NB4 (cell line): ENCODE measurements at regions not wholly inside any gene's neighbourhood (a gene's known extent, or its start where the extent isn't known, plus 50 kb on each side); places are given as distances from the start of the nearest gene placed in this dataset.

Experiments
- CTCF ChIP-seq: IDR thresholded peaks from one replicate; pipeline ENCODE4 v1.5.1; 2012; ENCODE audit warnings: low read depth, low read length
- MAX ChIP-seq: IDR thresholded peaks from 2 replicates; pipeline ENCODE4 v1.6.1; 2011; ENCODE audit warnings: low read depth, low read length
- MYC ChIP-seq: IDR thresholded peaks from 2 replicates; pipeline ENCODE4 v1.6.1; 2011; ENCODE audit warnings: low read depth, low read length
- POLR2A ChIP-seq: IDR thresholded peaks from 2 replicates; pipeline ENCODE4 v1.6.1; 2011; ENCODE audit warnings: mild to moderate bottlenecking; ENCODE audit not compliant: insufficient read length; ENCODE audit errors: extremely low read depth

- no peak for TF ChIP-seq CTCF
- no peak for TF ChIP-seq POLR2A
- no peak for TF ChIP-seq MAX
- TF ChIP-seq MYC = no peak
These were observed 191.4 kb upstream of the ZFP64 start for GRCh38 chr20:52382933-52383332.
